Hematopoietic multipotent progenitor cell treated with erythropoietin and hydrocortisone succinate and interleukin-3 and kit ligand, for 4 days (in vitro differentiated cells): ENCODE measurements at regions not wholly inside any gene's neighbourhood (a gene's known extent, or its start where the extent isn't known, plus 50 kb on each side); places are given as distances from the start of the nearest gene placed in this dataset.
"Not testable (repeated sequence)": the region's sequence is repeated elsewhere in the genome, so short reads cannot be mapped to it uniquely, and the experiment has no call there.

ENCODE experiments used
- DNase-seq: peaks from one replicate; pipeline ENCODE4 v3.0.0-alpha.2; 2015

DNA sequence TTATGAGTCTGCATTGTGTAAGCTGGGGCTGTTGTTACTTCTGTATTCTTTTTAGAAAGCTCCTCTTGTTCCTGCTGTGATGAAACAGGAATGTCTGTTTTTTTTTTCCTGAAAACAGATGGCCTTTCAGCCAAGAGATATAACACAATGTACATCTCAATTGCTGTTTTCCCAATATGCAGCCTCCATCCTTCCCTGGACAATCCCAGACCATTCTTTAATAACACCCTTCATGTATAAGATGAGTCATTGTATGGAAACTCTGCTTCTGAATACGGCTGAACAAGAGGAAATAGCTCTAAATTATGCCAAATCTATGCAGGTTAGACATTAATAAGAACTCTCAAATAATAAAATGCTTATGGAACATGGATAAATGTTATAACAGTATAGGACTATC lies 60.2 kb upstream of the LRRC4C start:
- DNase-seq, result no peak

DNA sequence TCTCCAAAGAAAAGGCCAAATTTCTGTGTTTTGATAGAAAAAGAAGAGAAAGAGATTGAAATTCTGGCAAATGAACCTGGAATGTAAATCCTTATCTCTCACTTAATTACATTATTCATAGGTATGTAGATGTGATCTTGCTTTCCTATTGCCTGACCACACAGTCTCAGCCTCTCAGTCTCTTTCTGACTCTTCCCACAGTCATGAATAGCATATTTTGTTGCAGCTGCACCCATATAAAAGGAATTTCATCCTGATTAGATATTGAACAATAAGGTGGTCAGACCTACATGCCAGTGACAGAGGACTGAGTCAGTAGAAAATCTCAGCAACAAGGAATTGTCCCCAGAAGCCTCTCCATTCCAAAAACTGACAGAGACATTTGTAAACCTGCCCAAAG lies 62.9 kb upstream of the LRRC4C start:
- no peak for DNase-seq

DNA sequence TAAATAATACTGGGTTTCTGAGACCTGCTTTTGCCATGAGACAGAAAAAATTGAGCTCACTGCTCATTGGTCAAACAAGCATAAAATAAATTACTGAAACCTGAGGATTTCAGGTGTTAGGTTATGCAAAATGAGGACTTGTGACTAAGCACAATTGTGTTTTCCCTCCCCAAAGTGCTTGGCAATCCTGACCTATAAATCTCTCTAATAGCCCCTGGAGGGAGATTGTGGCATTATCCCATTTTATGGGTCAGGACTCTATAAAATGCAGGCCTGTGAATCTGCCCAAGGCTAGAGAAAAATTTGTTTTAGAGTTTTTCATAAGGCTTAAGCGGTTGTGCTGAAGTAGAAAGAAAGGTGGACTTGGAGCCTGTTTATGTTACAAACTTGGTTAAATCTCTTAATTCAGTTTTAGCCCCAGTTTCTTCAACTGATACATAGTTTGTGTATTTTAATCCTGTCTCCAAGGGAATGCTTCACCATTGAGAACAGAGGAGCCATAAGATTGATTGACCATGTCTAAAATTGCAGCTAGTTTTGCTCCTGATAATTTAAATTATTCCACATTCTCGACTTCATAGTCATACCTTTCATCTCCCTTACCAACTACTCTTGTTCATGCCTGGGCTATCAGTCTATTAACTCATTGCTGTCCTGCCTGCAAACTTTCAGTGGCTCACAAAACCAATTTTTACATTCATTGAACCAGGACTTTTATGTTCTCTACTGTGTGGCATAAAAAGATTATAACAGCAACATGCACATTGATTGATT lies 63.6 kb upstream of the LRRC4C start:
- no peak for DNase-seq

DNA sequence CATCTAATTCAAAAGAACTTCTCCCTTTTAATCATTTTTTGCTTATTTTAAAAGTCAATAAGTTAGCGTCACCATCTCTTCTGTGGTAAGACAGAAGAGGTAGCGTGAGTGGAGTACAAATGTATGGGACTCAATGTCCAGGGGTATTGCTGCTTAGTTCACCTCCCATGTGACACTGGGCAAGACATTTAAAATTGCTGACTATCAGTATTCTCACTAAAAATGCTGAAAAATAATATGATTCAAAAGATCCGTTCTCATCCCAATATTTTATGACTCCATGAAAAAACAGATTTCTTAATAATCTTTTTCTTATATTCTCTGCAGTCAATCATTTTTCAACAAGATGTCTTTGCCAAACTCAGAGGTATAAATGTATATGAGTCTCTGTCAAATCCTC lies 68.1 kb upstream of the LRRC4C start:
- no peak for DNase-seq

DNA sequence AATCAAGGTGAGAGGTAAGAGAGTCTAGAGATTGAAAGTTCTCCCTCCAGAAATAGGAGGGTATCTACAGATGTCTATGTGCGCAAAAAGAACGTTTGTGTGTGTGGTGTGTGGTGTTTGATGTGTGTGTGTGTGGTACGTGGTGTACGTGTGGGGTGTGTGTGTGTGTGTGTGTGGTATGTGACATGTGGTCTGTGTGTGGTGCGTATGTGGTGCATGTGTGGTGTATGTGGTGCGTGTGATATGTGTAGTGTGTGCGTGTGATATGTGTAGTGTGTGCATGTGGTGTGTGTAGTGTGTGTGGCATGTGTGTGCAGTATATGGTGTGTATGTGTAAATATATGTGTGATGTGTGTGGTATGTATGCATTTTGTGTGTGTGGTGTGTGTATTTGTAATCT lies 73.0 kb upstream of the LRRC4C start:
- DNase-seq, result no peak

DNA sequence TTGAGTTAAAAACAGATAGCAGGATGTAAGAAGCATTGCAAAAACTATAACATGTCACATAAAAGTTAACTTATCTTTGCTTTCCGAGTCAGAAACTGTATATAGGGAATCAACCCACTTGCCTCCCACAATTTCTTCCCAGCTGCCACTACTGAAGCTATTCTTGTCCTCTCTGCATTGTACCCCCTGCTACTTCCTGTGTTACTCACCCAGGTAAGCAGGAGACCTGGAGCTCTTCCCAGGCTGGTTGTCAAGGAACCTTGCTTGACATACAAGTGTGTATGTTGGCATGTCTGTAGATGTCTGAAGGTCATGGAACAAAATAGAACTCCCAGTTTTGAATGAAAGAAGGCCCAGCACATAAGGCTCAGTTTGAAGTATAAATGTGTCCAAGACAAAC lies 74.3 kb upstream of the LRRC4C start:
- no peak for DNase-seq

DNA sequence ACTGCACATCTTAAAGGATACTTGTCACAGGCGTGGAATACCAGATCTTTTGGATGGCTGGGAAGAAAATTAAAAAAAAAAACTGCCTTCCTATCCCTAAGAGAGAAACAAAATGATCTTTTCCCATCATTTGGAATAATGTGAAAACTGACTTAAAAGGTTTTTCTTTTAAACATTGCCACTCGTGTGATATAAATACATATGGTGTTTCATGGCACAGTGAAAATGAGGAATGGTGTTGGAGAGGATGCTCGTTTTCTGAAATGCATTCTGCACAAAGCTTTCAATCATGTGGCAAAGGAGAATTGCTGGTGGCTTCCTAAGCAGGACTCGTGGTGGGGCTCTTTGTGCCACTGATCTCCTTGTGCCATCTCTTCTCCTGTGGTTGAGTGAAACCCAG lies 74.9 kb upstream of the LRRC4C start:
- no peak for DNase-seq

DNA sequence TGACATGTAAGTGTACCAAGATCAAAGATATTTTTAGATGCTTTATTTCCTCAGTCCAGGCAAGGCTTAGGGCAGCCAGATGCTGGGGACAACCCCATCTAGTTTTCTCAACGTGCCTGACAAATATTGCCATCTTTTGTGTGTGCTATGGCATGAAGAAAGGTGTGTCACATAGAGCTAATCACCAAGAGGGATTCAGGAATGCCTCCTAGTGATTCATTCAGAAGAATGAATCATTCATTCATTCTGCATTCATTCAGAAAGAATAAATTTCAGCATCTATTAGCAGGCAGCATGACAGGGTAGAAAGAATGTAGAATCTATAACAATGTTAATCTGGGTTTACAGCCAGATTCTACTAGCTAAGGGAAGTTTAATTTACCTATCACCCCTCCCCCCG lies 75.4 kb upstream of the LRRC4C start:
- DNase-seq, result no peak

DNA sequence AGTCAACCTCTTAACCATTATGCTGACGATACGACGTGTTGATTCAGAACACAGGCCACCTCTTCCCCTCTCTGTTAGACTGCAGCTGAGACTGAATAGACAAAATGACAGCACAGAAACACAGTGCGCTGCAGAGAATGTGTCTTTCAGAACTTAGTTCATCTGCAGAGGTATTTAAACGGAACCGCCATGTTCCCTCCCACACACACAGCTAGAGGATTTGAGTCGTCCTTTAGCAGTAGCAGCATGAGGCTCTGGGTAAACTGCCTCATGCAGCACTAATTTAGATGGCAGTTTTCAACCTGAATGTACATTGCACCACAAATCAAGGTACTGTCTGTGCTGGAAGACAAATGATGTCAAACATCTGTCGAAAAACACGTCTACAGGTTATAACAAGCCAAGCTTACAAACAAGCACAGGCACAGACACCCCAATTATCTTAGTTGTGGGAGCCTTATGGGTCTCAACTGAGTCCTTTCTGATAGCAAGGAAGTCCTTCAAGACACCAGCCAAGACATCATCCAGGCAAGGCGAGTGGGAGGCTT lies 76.6 kb upstream of the LRRC4C start:
- DNase-seq, result no peak

DNA sequence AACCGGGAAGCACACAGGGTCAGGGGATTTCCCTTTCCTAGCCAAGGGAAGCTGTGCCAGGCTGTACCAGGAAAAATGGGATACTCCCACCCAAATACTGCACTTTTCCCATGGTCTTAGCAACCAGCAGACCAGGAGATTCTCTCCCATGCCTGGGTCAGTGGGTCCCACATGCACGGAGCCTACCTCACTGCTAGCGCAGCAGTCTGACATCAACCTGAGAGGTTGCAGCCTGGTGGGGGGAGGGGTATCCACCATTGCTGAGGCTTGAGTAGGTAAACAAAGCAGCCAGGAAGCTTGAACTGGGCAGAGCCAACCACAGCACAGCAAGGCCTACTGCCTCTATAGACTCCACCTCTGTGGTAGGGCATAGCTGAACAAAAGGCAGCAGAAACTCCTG lies 85.5 kb upstream of the LRRC4C start:
- DNase-seq, result not testable (repeated sequence)

DNA sequence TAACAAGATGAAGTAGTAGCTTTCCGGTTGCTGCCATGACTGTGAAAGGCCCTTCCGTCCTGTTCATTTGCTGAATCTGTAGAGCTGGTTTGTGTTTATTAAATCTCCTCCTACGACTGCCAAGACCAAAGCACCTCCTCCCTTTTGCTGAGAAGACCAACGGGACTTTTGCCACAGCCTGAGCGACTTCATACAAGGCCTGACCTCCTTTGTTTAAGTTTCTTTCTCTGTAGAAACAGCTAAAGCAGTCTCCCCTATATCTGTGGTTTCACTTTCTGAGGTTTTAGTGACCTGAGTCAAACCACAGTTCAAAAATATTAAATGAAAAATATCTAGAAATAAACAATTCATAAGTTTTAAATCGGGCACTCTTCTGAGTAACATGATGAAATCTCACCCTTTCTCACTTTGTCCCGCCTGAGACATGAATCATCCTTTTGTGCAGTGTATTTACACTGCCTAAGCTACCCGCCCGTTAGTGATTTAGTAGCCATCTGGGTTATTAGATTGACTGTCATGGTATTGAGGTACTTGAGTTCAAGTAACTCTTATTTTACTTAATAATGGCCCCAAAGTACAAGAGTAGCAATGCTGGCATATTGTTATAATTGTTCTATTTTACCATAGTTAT lies 119.1 kb upstream of the LRRC4C start:
- no peak for DNase-seq

DNA sequence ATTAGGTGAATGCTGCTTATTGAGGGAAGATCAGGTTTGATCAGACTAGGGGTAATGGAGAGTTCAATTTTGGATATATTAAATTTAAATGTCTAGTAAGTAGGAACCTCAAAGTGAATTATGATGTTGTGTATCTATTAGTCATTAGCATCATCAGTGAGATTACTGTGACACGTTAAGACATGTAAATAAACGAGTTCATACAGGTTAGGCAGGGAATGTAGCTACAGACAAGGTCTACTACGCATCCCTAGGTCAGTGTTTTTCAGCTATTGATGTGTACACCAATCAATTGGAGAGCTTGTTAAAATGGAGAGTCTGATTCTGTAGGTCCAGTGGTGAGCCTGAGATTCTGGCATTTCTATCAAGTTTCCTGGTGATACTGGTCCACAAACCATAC lies 120.1 kb upstream of the LRRC4C start:
- DNase-seq, result no peak

DNA sequence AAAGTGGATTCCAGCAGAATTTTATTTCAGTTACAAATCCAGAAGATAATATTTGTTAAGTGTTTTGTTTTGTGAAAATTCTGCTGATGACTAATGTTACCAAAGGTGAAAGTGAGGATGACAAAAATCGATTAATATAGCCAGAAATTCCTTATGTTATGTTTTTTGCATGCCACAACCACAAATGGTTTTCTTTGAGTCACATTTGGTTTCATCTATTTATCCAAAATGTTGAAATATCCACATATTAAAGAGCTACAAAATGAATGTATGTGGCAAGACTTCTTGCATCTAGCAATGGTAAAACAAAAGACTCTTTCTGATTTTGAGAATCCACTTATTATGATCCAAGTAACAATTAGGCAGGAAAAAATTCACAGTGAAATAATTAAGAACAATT lies 150.1 kb upstream of the LRRC4C start:
- DNase-seq, result no peak

DNA sequence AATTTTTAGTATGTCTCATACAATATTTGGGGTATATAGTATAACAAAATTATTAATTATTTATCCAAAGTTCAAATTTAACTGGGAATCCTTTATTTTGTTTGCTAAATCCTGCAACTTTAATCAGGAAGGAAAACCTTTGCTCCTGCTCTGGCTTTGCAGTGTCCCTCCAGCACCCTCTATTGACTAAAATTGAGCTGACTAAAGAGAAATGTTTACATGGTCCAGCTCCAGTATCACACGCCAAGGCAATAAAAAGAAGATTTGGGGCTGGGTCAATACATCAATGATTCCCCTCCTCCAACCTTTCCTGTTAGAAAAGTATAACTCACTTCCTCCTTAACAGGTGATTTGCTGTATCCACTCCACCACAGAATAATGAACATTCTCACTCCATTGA lies 153.0 kb upstream of the LRRC4C start:
- DNase-seq, result no peak

DNA sequence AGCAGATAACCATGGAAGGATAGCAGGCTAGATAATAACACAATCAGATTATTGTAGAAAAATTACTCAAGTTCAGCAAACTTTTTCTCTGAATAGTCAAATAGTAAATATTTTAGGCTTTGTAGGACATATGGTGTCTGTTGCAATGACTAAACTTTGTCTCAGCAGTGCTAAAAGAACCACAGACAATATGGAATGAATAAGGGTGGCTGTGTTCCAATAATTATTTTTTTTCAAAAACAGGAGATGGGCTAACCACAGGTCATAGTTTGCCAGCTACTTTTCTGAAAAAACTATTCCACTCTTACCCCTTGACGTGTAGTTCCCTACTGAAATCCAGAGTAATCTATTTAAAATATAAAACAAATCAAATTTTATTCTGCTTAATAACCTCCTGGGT lies 153.9 kb upstream of the LRRC4C start:
- DNase-seq, result no peak

DNA sequence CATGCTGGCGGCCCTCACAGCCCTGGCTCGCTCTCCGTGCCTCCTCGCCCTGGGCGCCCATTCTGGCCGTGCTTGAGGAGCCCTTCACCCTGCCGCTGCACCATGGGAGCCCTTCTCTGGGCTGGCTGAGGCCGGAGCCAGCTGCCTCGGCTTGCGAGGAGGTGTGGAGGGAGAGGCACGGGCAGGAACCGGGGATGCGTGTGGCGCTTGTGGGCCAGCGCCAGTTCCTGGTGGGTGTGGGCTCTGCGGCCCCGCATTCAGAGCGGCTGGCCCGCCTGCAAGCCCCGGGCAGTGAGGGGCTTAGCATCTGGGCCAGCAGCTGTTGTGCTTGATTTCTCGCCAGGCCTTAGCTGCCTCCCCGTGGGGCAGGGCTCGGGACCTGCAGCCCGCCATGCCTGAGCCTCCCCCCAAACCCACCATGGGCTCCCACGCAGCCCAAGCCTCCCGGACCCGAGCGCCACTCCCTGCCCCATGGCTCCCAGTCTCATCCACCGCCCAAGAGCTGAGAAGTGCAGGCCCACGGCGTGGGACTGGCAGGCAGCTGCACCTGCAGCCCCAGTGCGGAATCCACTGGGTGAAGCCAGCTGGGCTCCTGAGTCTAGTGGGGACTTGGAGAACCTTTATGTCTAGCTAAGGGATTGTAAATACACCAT lies 163.4 kb upstream of the LRRC4C start:
- no peak for DNase-seq

DNA sequence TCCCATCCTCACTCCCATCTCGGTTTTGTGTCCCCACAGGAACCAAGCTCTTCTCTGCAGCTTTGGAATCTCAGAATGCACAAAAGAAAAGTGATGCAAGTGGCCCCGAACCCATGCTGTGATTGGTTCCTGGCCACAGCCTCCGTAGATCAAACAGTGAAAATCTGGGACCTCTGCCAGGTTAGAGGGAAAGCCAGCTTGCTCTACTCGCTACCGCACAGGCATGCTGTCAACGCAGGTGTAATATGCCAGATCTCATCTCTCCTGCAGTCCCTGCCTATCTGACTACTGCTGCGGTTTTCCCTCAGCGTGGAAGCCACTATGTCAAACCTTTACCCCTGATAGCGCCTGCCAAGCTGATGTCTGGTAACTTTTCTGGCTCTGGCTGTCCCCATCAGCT lies 200.5 kb upstream of the LRRC4C start:
- DNase-seq, result no peak

DNA sequence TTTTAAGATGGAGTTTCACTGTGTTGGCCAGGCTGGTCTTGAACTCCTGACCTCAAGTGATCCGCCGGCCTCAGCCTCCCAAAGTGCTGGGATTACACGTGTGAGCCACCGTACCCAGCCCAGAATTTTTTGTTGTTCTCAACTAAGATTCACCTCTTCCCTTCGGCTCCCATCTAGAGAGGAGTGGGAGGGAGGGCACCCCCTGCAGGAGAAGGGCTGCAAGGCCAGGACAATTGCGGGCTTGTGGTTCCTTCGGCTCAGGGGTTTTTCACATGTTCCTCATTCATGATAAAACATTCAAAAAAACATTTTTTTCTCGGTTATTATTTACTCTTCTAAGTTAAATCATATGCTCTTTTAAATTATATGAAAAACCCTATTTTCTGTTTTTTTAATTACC lies 201.1 kb upstream of the LRRC4C start:
- DNase-seq, result peak; percentile 1

DNA sequence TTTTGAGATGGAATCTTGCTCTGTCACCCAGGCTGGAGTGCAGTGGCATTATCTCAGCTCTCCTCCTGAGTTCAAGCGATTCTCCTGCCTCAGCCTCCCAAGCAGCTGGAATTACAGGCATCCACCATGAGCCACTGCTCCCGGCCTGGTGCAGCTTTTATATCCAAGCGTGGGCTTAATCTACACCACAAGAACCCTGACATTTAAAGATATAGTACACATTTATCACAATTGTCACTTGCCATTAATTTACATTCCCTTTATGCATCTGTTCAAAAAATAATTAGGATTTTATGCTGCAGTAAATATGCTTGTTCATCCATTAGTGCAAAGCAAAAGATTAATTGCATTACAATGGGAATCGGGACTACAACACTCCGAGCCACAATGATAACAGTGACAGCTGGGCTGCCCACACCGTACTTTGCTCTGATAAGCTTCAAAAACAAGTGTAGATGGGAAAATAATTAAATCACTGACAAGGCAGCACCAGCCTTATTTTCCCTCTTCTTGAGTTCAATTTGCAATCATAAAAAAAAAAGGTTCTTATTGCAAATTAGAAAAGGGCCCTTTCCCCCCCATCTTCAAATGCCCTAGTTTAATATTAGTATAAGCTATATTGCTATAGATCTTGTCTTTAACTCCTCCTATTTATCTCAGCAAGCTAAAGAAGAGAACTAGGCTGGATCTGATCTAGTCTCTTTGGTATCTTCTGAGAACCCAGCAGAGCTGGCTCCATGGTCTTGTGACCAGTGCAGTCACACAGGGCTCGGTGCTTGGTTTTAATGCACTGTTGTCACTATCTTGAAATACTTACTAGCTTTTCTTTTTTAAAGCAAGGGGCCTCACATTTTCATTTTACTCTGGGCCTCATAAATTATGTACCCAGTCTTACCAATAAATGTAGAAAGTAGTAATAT lies 206.2 kb upstream of the LRRC4C start:
- DNase-seq, result no peak

DNA sequence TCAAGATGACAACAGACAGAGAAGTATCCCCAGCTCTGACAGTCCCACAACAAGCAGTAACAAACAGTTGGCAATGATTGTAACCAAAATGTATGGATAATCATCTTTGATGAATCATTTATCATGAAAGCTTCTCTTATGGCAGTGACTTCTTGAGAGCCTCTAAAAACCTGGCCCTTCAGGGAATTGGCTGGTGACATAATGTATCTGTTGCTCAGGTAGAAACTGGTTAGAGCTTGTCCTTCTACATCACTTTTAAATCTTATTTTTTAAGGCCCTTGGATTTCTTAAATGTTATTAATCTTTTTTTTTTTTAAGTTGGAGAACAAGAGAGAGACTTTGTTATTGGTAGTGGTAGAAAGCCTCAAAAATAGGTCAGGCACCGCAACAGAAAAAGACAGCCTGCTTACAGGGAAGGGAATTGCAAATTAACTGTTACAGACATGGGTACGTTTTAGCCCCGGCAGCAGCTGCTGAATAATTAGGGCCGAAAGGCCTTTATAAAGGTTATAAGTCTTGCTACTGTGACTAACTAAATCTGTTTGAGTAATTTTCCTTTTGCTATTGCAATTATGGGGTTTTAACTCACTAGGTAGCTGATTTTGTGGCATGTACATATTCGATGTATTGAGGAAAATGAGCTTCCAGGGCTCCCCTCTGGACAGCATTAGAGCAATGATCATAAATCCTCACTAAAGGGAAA lies 207.7 kb upstream of the LRRC4C start:
- DNase-seq, result no peak

DNA sequence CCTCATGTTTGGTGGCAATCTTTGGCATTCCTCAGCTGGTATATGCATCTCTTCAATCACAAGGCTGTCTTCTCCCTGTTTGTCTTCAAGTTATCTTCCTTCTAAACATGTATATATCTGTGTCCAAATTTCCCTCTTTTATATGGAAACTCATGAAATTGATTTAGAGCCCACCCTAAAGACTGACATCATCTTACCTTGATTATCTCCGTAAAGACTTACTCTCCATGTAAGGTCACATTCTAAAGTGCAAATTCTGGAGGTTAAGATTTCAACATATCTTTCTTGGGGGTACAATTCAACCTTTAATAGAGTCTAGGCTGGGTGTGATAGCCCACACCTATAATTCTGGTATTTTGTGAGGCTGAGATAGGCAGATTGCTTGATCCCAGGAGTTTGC lies 215.8 kb upstream of the LRRC4C start:
- no peak for DNase-seq

DNA sequence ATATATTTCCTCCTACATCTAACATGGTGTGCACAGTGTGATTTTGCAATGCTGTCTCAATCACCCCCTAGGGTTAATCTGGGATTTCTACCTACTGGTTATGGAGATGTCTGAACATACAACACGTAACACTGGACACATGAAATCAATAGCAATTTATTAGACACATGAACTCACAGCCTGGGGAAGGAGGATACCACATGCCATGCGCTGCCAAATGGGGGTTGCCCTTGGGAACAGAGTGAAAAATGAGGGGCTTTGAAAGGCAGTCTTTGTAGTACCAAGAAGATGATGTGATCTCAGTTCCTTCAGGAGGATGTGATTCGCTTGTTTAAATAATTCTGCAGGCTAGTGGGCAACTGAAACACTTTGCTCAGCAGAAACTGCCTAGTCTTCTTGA lies 253.6 kb upstream of the LRRC4C start:
- DNase-seq, result no peak
